LNCaP clone FGC (cell line): ENCODE measurements at regions not wholly inside any gene's neighbourhood (a gene's known extent, or its start where the extent isn't known, plus 50 kb on each side); places are given as distances from the start of the nearest gene placed in this dataset.

Experiments
- DNase-seq: peaks from one replicate; pipeline ENCODE4 v3.0.0-alpha.2; 2011; ENCODE audit warnings: low read depth
- H3K4me3 ChIP-seq: 2 replicates; pipeline ENCODE4 v1.5.1; 2011; ENCODE audit warnings: mild to moderate bottlenecking, low read depth, low read length, control low read depth
- TF ChIP-seq, protein P1 (sequence below): IDR thresholded peaks from 2 replicates; pipeline ENCODE4 v1.5.1; 2012; ENCODE audit warnings: mild to moderate bottlenecking; ENCODE audit not compliant: control insufficient read depth, insufficient read depth; ENCODE audit errors: extremely low read depth

DNA sequence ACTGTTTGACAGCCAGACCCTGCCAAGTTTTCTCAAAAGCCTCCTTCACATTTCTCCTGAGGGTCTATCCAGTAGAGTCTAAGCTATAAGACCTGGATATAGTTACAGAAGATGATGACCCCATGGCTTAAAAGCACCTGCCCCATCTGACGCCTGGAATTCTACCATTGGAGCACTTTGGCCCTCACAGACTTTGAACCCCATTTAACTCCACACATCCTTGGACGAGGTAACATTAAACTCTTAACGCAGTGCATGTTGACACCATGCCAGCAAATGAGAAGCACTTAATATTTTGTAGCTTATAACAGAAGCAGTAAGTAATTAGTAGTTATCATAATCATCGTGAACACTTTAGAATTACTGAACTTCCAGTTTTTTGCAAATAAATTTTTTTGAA is 61.9 kb upstream of the SMNDC1 start:
- TF ChIP-seq, protein P1, sequence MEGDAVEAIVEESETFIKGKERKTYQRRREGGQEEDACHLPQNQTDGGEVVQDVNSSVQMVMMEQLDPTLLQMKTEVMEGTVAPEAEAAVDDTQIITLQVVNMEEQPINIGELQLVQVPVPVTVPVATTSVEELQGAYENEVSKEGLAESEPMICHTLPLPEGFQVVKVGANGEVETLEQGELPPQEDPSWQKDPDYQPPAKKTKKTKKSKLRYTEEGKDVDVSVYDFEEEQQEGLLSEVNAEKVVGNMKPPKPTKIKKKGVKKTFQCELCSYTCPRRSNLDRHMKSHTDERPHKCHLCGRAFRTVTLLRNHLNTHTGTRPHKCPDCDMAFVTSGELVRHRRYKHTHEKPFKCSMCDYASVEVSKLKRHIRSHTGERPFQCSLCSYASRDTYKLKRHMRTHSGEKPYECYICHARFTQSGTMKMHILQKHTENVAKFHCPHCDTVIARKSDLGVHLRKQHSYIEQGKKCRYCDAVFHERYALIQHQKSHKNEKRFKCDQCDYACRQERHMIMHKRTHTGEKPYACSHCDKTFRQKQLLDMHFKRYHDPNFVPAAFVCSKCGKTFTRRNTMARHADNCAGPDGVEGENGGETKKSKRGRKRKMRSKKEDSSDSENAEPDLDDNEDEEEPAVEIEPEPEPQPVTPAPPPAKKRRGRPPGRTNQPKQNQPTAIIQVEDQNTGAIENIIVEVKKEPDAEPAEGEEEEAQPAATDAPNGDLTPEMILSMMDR, result no peak
- DNase-seq, result no peak
- no peak overlapping the region for H3K4me3 ChIP-seq

DNA sequence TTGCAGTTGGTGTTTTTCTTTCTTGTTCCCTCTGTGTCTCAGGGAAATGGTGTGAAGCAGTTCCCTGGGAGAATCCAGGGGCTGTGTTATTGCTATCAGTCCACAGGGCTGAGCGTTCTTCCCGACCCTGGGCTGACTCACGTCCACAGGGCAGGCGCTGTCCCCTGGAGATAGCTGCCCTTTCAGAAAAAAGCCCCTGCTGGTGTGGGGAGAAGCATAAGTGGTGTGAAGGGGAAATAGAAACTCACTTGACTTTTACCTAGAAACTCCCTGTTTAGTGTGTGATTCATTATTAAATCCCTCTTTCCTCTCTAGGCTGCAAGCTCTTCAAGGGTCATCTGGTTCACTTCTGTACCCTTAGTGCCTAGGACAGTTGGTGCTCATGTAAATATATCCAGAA is 63.3 kb upstream of the SMNDC1 start:
- TF ChIP-seq, protein P1, result no peak
- no peak overlapping the region for H3K4me3 ChIP-seq
- no peak for DNase-seq

DNA sequence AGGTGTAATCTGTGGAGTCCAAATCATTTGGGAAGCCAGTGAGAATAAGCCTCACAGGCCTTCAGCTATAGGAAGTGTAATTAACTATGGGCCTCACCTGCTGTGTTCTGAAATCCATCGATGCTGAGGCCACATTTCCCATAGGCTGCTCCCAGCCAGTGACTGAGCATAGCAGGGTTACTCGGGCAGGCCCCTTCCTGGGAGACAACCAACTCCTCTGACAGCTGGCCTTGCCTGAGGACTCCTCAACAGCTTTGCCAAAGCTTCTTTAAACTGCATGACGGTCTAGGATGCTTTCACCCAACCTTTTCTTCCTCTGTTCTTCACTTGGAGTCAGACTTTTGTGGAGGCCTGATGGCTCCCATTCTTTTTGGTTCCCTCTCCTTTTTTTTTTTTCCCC is 63.8 kb upstream of the SMNDC1 start:
- TF ChIP-seq, protein P1, result no peak

DNA sequence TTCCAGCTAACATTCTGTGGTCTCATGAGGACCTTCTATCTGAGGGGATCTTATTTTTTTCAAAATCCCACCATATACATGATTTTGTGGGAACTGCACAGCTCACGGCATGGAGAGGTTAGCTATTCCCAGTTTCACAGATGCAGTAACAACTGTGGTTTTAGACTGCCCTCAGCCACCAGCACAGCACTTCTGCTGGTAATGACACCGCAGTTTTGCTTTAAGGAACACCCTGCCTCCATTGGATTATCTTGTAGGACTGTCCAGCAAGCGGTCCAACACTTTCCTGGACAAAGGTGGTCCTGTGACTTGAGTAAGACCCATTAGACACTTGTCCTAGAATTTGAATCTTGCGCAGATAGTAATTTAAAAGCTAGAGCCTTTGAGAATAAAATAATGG is 65.3 kb upstream of the SMNDC1 start:
- no peak overlapping the region for H3K4me3 ChIP-seq
- TF ChIP-seq, protein P1, result no peak
- no peak for DNase-seq

More for the DNA sequence above, 63.8 kb upstream of the SMNDC1 start:
- DNase-seq, result no peak
- no peak overlapping the region for H3K4me3 ChIP-seq

DNA sequence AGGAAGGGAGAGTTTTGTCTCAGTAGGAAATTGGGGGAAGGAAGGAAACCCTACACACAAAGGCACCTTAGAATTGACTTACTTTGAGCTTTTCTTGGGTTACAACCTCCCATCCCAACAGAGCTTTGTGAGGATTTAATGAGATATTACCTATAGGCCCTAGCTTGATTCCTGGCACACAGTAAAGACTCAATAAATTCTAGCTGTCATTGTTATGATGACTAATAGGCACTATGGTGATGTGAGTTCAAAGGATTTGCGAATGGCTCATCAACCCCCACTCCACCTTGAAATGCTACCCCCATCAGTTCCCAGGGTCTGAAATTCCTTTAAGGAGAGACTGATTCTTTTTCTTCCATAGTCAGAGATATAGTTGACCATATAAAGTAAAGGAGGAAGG is 67.9 kb upstream of the SMNDC1 start:
- TF ChIP-seq, protein P1, result no peak

DNA sequence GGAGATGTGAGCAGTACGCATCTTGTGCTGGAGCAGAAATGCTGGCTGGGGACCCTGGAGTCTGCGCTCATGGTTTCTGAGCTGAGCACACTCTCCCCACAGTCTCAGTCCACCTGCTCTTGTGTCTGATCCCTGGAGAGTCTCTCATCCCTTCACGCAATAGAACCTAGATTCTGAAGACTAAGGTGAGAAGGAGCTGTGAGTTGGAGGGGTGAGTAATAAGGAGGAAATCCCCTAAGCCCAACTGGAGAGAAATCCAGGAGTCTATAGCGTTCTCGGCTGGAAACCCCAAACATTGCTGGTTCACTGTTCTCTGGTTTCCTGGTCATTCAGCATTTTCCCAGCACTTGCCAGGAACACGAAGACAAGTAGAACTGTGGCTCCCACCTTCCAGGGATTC is 68.3 kb upstream of the SMNDC1 start:
- TF ChIP-seq, protein P1, result no peak
- no peak overlapping the region for H3K4me3 ChIP-seq
- no peak for DNase-seq

More for the DNA sequence above, 67.9 kb upstream of the SMNDC1 start:
- no peak overlapping the region for H3K4me3 ChIP-seq
- no peak for DNase-seq

DNA sequence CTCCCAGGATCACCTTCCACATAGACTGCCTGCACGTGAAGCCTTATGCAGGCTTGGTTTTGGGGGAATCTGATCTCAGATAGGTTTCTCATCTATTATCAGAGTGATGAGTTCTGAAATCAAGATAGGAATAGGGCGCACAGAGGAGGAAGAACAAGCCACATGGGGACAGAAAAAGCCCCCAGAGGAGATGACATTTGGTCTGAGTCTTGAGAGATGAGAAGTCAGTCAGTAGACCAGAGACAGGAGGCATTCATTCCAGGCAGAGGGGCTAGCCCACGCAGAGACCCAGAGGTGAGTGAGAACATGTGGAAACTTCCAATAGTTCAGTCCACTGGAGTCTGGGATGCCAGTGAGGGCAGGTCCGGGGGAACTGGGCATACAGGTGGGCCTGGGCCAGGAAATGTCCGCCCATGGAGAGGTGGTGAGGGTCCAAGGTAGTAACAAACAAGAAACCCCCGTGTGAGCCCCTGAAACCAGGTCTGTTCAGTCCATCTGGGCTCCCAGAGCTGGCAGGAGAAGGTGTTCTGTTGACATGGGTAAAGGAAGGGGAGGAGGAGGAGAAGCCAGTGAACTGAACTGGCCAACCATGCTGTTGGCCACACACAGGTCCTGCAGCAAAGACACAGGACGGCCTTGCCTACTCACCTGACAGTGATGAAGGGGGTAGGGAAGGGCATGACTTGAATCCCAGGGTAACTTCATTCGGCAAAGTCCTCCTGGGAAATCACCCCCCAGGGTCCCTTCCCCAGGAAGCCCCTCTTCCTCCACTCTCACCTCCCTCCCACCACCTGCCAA is 69.3 kb upstream of the SMNDC1 start:
- TF ChIP-seq, protein P1, result no peak
- no peak for DNase-seq
- no peak overlapping the region for H3K4me3 ChIP-seq
